WTC11 (cell line): ENCODE measurements at regions not wholly inside any gene's neighbourhood (a gene's known extent, or its start where the extent isn't known, plus 50 kb on each side); places are given as distances from the start of the nearest gene placed in this dataset.

Experiments
- ATAC-seq: fragments of 200-7000 bp; cut with Tn5 transposase; 2 replicates; pipeline ENCODE4 v1.10.0; 2021; ENCODE audit warnings: mild to moderate bottlenecking, moderate library complexity
- CTCF ChIA-PET: fragments of 300-600 bp; sonication (Branson Sonifier 250); formaldehyde crosslinking; loops from one replicate; lab custom pipeline; 2021; ENCODE audit warnings: antibody characterized with exemption; lab: Charles Lee
- POLR2A ChIA-PET: fragments of 350-600 bp; sonication (Branson Sonifier 250); formaldehyde crosslinking; loops from one replicate; lab custom pipeline; 2021; ENCODE audit warnings: antibody characterized with exemption; lab: Charles Lee
- DNase-seq: peaks from one replicate; pipeline ENCODE4 v3.0.0; 2021; ENCODE audit warnings: low spot score
- H3K27ac Mint-ChIP-seq: 2 replicates; pipeline ENCODE4 v1.8.0; 2021; ENCODE audit warnings: mixed read lengths
- H3K27me3 Mint-ChIP-seq: 2 replicates; pipeline ENCODE4 v1.8.0; 2021; ENCODE audit warnings: low read depth, mild to moderate bottlenecking, moderate library complexity, mixed read lengths
- H3K36me3 Mint-ChIP-seq: 2 replicates; pipeline ENCODE4 v1.8.0; 2021; ENCODE audit warnings: mixed read lengths
- H3K4me1 Mint-ChIP-seq: 2 replicates; pipeline ENCODE4 v1.8.0; 2022; ENCODE audit warnings: mixed read lengths
- H3K4me3 Mint-ChIP-seq: 2 replicates; pipeline ENCODE4 v1.8.0; 2021; ENCODE audit warnings: mild to moderate bottlenecking, moderate library complexity, mixed read lengths
- H3K9me3 Mint-ChIP-seq: 2 replicates; pipeline ENCODE4 v1.8.0; 2021; ENCODE audit warnings: mixed read lengths
- ELF4 ChIP-seq: sonication (generic); formaldehyde crosslinking; IDR thresholded peaks from 2 replicates; pipeline ENCODE4 v1.8.1; 2022; ENCODE audit warnings: low read depth, mild to moderate bottlenecking, moderate library complexity, missing genetic modification reagents
- EMX1 ChIP-seq: fragments of 250-450 bp; sonication (Bioruptor Pico); IDR thresholded peaks from 2 replicates; pipeline ENCODE4 v1.8.0; 2021; ENCODE audit warnings: mild to moderate bottlenecking
- ESRRA ChIP-seq: sonication (generic); formaldehyde crosslinking; IDR thresholded peaks from 2 replicates; pipeline ENCODE4 v1.8.1; 2022; ENCODE audit warnings: mild to moderate bottlenecking, missing genetic modification reagents, borderline replicate concordance
- FOXJ3 ChIP-seq: sonication (generic); formaldehyde crosslinking; IDR thresholded peaks from 2 replicates; pipeline ENCODE4 v1.9.0; 2021; ENCODE audit warnings: missing genetic modification reagents, mild to moderate bottlenecking, borderline replicate concordance
- JAZF1 ChIP-seq: fragments of 250-450 bp; sonication (Bioruptor Pico); IDR thresholded peaks from 2 replicates; pipeline ENCODE4 v1.9.0; 2021; ENCODE audit warnings: moderate library complexity, mild to moderate bottlenecking, inconsistent platforms
- KAT7 ChIP-seq: sonication (generic); formaldehyde crosslinking; IDR thresholded peaks from 2 replicates; pipeline ENCODE4 v1.8.1; 2023; ENCODE audit warnings: missing genetic modification reagents, mild to moderate bottlenecking, borderline replicate concordance
- MXD4 ChIP-seq: fragments of 250-450 bp; sonication (Bioruptor Pico); IDR thresholded peaks from 2 replicates; pipeline ENCODE4 v1.8.0; 2021; ENCODE audit warnings: mild to moderate bottlenecking, moderate library complexity, borderline replicate concordance
- NFATC4 ChIP-seq: fragments of 250-450 bp; sonication (Bioruptor Pico); IDR thresholded peaks from 2 replicates; pipeline ENCODE4 v1.9.0; 2021; ENCODE audit warnings: mild to moderate bottlenecking
- PREB ChIP-seq: sonication (generic); formaldehyde crosslinking; IDR thresholded peaks from 2 replicates; pipeline ENCODE4 v1.8.1; 2022; ENCODE audit warnings: mild to moderate bottlenecking, missing genetic modification reagents, moderate library complexity, borderline replicate concordance
- RELA ChIP-seq: sonication (generic); formaldehyde crosslinking; IDR thresholded peaks from 2 replicates; pipeline ENCODE4 v1.8.1; 2022; ENCODE audit warnings: missing genetic modification reagents, mild to moderate bottlenecking, borderline replicate concordance
- RORB ChIP-seq: fragments of 250-450 bp; sonication (Bioruptor Pico); IDR thresholded peaks from 2 replicates; pipeline ENCODE4 v1.9.0; 2021; ENCODE audit warnings: mild to moderate bottlenecking
- TEAD1 ChIP-seq: sonication (generic); formaldehyde crosslinking; IDR thresholded peaks from 2 replicates; pipeline ENCODE4 v1.8.0; 2022; ENCODE audit warnings: mild to moderate bottlenecking, missing genetic modification reagents
- ZNF138 ChIP-seq: sonication (generic); formaldehyde crosslinking; conservative IDR thresholded peaks from 2 replicates; pipeline ENCODE4 v1.8.1; 2022; ENCODE audit warnings: mild to moderate bottlenecking, moderate library complexity, missing genetic modification reagents
- ZNF219 ChIP-seq: sonication (generic); formaldehyde crosslinking; IDR thresholded peaks from 2 replicates; pipeline ENCODE4 v1.8.0; 2023; ENCODE audit warnings: missing genetic modification reagents, mild to moderate bottlenecking, borderline replicate concordance
- ZNF317 ChIP-seq: sonication (generic); formaldehyde crosslinking; IDR thresholded peaks from 2 replicates; pipeline ENCODE4 v1.8.1; 2023; ENCODE audit warnings: low read depth, mild to moderate bottlenecking, moderate library complexity, missing genetic modification reagents, borderline replicate concordance
- ZNF396 ChIP-seq: fragments of 250-450 bp; sonication (Bioruptor Pico); IDR thresholded peaks from 2 replicates; pipeline ENCODE4 v1.8.0; 2021; ENCODE audit warnings: mild to moderate bottlenecking, moderate library complexity, borderline replicate concordance
- ZNF416 ChIP-seq: fragments of 250-450 bp; sonication (Bioruptor Pico); IDR thresholded peaks from 2 replicates; pipeline ENCODE4 v1.9.0; 2021; ENCODE audit warnings: mild to moderate bottlenecking, inconsistent platforms
- ZNF423 ChIP-seq: fragments of 250-450 bp; sonication (Bioruptor Pico); IDR thresholded peaks from 2 replicates; pipeline ENCODE4 v2.1.2; 2022; ENCODE audit warnings: mild to moderate bottlenecking, moderate library complexity
- ZNF425 ChIP-seq: fragments of 250-450 bp; sonication (Bioruptor Pico); conservative IDR thresholded peaks from 2 replicates; pipeline ENCODE4 v1.9.0; 2021; ENCODE audit warnings: mild to moderate bottlenecking
- TF ChIP-seq, protein P1 (sequence below): sonication (generic); formaldehyde crosslinking; IDR thresholded peaks from 2 replicates; pipeline ENCODE4 v1.8.0; 2022; ENCODE audit warnings: mild to moderate bottlenecking, missing genetic modification reagents
- TF ChIP-seq, protein P2 (sequence below): fragments of 250-450 bp; sonication (Bioruptor Pico); IDR thresholded peaks from 2 replicates; pipeline ENCODE4 v1.9.0; 2021; ENCODE audit warnings: mild to moderate bottlenecking

DNA sequence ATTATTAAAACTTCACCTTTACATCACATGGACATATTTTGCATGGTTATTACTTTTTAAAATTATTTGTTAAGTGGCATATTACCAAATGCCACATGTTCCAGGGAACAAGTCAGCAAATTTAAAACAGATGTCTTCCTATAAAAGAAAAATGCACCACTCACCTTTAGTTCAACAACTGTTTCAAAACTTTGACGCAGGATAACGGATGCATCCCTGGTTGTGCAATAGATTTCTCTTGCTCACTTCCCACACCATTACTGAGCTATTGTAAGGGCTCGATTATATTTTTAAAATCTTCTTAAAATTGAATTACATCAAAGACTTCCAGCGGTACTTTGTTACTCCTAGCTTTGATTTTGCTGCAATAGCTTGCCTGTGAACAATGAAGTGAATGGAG lies 93.0 kb upstream of the ARHGAP24 start (continued):
- no peak for TF ChIP-seq PREB
- TF ChIP-seq ESRRA (CRISPR knock-in tag), result no peak
- no peak for TF ChIP-seq RORB (CRISPR knock-in tag)
- no peak for TF ChIP-seq ZNF416 (CRISPR knock-in tag)
- no peak for TF ChIP-seq RELA (CRISPR knock-in tag)
- TF ChIP-seq ZNF317 (CRISPR knock-in tag), result no peak
- no peak for TF ChIP-seq EMX1 (CRISPR knock-in tag)
- TF ChIP-seq, protein P1, sequence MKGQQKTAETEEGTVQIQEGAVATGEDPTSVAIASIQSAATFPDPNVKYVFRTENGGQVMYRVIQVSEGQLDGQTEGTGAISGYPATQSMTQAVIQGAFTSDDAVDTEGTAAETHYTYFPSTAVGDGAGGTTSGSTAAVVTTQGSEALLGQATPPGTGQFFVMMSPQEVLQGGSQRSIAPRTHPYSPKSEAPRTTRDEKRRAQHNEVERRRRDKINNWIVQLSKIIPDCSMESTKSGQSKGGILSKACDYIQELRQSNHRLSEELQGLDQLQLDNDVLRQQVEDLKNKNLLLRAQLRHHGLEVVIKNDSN (CRISPR knock-in tag), result no peak
- TF ChIP-seq, protein P2, sequence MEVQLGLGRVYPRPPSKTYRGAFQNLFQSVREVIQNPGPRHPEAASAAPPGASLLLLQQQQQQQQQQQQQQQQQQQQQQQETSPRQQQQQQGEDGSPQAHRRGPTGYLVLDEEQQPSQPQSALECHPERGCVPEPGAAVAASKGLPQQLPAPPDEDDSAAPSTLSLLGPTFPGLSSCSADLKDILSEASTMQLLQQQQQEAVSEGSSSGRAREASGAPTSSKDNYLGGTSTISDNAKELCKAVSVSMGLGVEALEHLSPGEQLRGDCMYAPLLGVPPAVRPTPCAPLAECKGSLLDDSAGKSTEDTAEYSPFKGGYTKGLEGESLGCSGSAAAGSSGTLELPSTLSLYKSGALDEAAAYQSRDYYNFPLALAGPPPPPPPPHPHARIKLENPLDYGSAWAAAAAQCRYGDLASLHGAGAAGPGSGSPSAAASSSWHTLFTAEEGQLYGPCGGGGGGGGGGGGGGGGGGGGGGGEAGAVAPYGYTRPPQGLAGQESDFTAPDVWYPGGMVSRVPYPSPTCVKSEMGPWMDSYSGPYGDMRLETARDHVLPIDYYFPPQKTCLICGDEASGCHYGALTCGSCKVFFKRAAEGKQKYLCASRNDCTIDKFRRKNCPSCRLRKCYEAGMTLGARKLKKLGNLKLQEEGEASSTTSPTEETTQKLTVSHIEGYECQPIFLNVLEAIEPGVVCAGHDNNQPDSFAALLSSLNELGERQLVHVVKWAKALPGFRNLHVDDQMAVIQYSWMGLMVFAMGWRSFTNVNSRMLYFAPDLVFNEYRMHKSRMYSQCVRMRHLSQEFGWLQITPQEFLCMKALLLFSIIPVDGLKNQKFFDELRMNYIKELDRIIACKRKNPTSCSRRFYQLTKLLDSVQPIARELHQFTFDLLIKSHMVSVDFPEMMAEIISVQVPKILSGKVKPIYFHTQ, result no peak
- no peak for TF ChIP-seq TEAD1 (CRISPR knock-in tag)

DNA sequence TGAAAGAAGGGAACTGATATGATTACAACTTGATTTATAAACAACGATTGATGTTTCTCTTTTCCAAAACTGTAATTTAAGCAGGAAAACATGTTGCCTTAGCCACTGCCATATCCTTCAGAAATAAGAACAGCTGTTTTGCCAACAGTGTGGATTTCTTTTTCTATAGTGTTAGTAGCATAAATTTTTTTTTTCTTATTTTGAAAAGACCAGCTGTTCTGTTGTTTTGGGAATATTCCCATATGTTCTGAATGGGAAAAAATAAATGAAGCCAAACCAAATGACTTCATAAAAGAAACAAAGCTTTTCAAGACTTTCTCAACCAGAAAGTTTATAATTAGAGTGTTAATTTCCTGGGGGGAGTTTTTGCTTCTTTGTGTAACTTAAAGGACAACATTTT lies 83.9 kb upstream of the ARHGAP24 start:
- no peak overlapping the region for H3K27ac Mint-ChIP-seq
- no peaks in the 10 kb centered on the region for H3K4me1 Mint-ChIP-seq
- DNase-seq (no peak), ATAC-seq (no peak)
- CTCF ChIA-PET, result no interaction called here
- POLR2A ChIA-PET, result no interaction called here
- H3K27me3 Mint-ChIP-seq, result no peaks in the 10 kb centered on the region
- H3K9me3 Mint-ChIP-seq, result peaks cover 8% of the 10 kb centered on the region
- TF ChIP-seq ZNF423 (CRISPR knock-in tag), result no peak
- no peak for TF ChIP-seq NFATC4
- TF ChIP-seq FOXJ3 (CRISPR knock-in tag), result no peak
- no peak for TF ChIP-seq ZNF425 (CRISPR knock-in tag)
- no peak for TF ChIP-seq ZNF219 (CRISPR knock-in tag)
- TF ChIP-seq MXD4 (CRISPR knock-in tag), result no peak
- no peak for TF ChIP-seq ZNF396 (CRISPR knock-in tag)
- TF ChIP-seq ZNF138 (CRISPR knock-in tag), result no peak
- TF ChIP-seq ELF4, result no peak
- TF ChIP-seq JAZF1 (CRISPR knock-in tag), result no peak
- TF ChIP-seq KAT7, result no peak
- no peaks in the 10 kb centered on the region for H3K36me3 Mint-ChIP-seq
- H3K4me3 Mint-ChIP-seq, result no peak overlapping the region
